ENCODE measurements at regions not wholly inside any gene's neighbourhood (a gene's known extent, or its start where the extent isn't known, plus 50 kb on each side); places are given as distances from the start of the nearest gene placed in this dataset.

- FAIRE-seq (no peak), DNase-seq (ENCODE audit: insufficient read length, low spot score) (no peak)
- TF ChIP-seq POU2F2 (IDR thresholded peaks at IDR 0.05; ENCODE audit: low read depth, low read length) (no peak), POLR2A (IDR thresholded peaks at IDR 0.05; ENCODE audit: low read depth, low read length) (no peak), SPI1 (IDR thresholded peaks at IDR 0.05; ENCODE audit: low read depth, low read length) (no peak), PAX5 (IDR thresholded peaks at IDR 0.05; ENCODE audit: insufficient read depth, low read length, severe bottlenecking) (no peak), TAF1 (IDR thresholded peaks at IDR 0.05; ENCODE audit: low read depth, low read length) (no peak)
These were observed 88.1 kb upstream of the NRP1 start for GRCh38 chr10:33422471-33423153.

- DNase-seq (ENCODE audit: insufficient read length, low spot score) (no peak), FAIRE-seq (no peak)
- TF ChIP-seq POU2F2 (IDR thresholded peaks at IDR 0.05; ENCODE audit: low read depth, low read length) (no peak), SPI1 (IDR thresholded peaks at IDR 0.05; ENCODE audit: low read depth, low read length) (no peak), PAX5 (IDR thresholded peaks at IDR 0.05; ENCODE audit: insufficient read depth, low read length, severe bottlenecking) (no peak), POLR2AphosphoS5 (IDR thresholded peaks at IDR 0.05; ENCODE audit: low read depth, low read length) (no peak), TAF1 (IDR thresholded peaks at IDR 0.05; ENCODE audit: low read depth, low read length) (no peak), POLR2A (IDR thresholded peaks at IDR 0.05; ENCODE audit: low read depth, low read length) (no peak)
These were observed 87.5 kb upstream of the NRP1 start for GRCh38 chr10:33421789-33422462.

GRCh38 chr10:33419311-33419710 is 84.8 kb upstream of the NRP1 start:
- no peak for TF ChIP-seq PAX5 (IDR thresholded peaks at IDR 0.05; ENCODE audit: insufficient read depth, low read length, severe bottlenecking)
- TF ChIP-seq SPI1 (IDR thresholded peaks at IDR 0.05; ENCODE audit: low read depth, low read length): no peak
- TF ChIP-seq TAF1 (IDR thresholded peaks at IDR 0.05; ENCODE audit: low read depth, low read length): no peak
- no peak for TF ChIP-seq POLR2A (IDR thresholded peaks at IDR 0.05; ENCODE audit: low read depth, low read length)
- no peak for TF ChIP-seq POU2F2 (IDR thresholded peaks at IDR 0.05; ENCODE audit: low read depth, low read length)
- no peak for TF ChIP-seq POLR2AphosphoS5 (IDR thresholded peaks at IDR 0.05; ENCODE audit: low read depth, low read length)
- DNase-seq (ENCODE audit: insufficient read length, low spot score): no peak

GRCh38 chr10:33418301-33418700 is 83.8 kb upstream of the NRP1 start:
- FAIRE-seq (no peak), DNase-seq (ENCODE audit: insufficient read length, low spot score) (no peak)
- TF ChIP-seq POU2F2 (IDR thresholded peaks at IDR 0.05; ENCODE audit: low read depth, low read length): no peak
- TF ChIP-seq PAX5 (IDR thresholded peaks at IDR 0.05; ENCODE audit: insufficient read depth, low read length, severe bottlenecking): no peak
- no peak for TF ChIP-seq TAF1 (IDR thresholded peaks at IDR 0.05; ENCODE audit: low read depth, low read length)
- TF ChIP-seq SPI1 (IDR thresholded peaks at IDR 0.05; ENCODE audit: low read depth, low read length): no peak
- no peak for TF ChIP-seq POLR2AphosphoS5 (IDR thresholded peaks at IDR 0.05; ENCODE audit: low read depth, low read length)
- TF ChIP-seq POLR2A (IDR thresholded peaks at IDR 0.05; ENCODE audit: low read depth, low read length): no peak

More at GRCh38 chr10:33419311-33419710, 84.8 kb upstream of the NRP1 start:
- FAIRE-seq: no peak

GRCh38 chr10:33416691-33417090 is 82.2 kb upstream of the NRP1 start:
- TF ChIP-seq POU2F2 (IDR thresholded peaks at IDR 0.05; ENCODE audit: low read depth, low read length) (no peak), SPI1 (IDR thresholded peaks at IDR 0.05; ENCODE audit: low read depth, low read length) (no peak)
- FAIRE-seq: no peak
- DNase-seq (ENCODE audit: insufficient read length, low spot score): no peak

- no peak for TF ChIP-seq POLR2AphosphoS5 (IDR thresholded peaks at IDR 0.05; ENCODE audit: low read depth, low read length)
- TF ChIP-seq SPI1 (IDR thresholded peaks at IDR 0.05; ENCODE audit: low read depth, low read length): no peak
- TF ChIP-seq POLR2A (IDR thresholded peaks at IDR 0.05; ENCODE audit: low read depth, low read length): no peak
- TF ChIP-seq POU2F2 (IDR thresholded peaks at IDR 0.05; ENCODE audit: low read depth, low read length): no peak
- TF ChIP-seq PAX5 (IDR thresholded peaks at IDR 0.05; ENCODE audit: insufficient read depth, low read length, severe bottlenecking): no peak
- no peak for TF ChIP-seq TAF1 (IDR thresholded peaks at IDR 0.05; ENCODE audit: low read depth, low read length)
- DNase-seq (ENCODE audit: insufficient read length, low spot score): no peak
- no peak for FAIRE-seq
These were observed 81.7 kb upstream of the NRP1 start for GRCh38 chr10:33416209-33416608.

- FAIRE-seq: no peak
- TF ChIP-seq SPI1 (IDR thresholded peaks at IDR 0.05; ENCODE audit: low read depth, low read length) (no peak), POU2F2 (IDR thresholded peaks at IDR 0.05; ENCODE audit: low read depth, low read length) (no peak), POLR2A (IDR thresholded peaks at IDR 0.05; ENCODE audit: low read depth, low read length) (no peak), POLR2AphosphoS5 (IDR thresholded peaks at IDR 0.05; ENCODE audit: low read depth, low read length) (no peak), TAF1 (IDR thresholded peaks at IDR 0.05; ENCODE audit: low read depth, low read length) (no peak), PAX5 (IDR thresholded peaks at IDR 0.05; ENCODE audit: insufficient read depth, low read length, severe bottlenecking) (no peak)
- no peak for DNase-seq (ENCODE audit: insufficient read length, low spot score)
These were observed 80.4 kb upstream of the NRP1 start for GRCh38 chr10:33414841-33415240.

GRCh38 chr10:33412653-33413361 is 78.3 kb upstream of the NRP1 start:
- FAIRE-seq: no peak
- no peak for DNase-seq (ENCODE audit: insufficient read length, low spot score)
- TF ChIP-seq POU2F2 (IDR thresholded peaks at IDR 0.05; ENCODE audit: low read depth, low read length): no peak
- TF ChIP-seq POLR2A (IDR thresholded peaks at IDR 0.05; ENCODE audit: low read depth, low read length): no peak
- no peak for TF ChIP-seq TAF1 (IDR thresholded peaks at IDR 0.05; ENCODE audit: low read depth, low read length)
- no peak for TF ChIP-seq PAX5 (IDR thresholded peaks at IDR 0.05; ENCODE audit: insufficient read depth, low read length, severe bottlenecking)
- no peak for TF ChIP-seq POLR2AphosphoS5 (IDR thresholded peaks at IDR 0.05; ENCODE audit: low read depth, low read length)
- no peak for TF ChIP-seq SPI1 (IDR thresholded peaks at IDR 0.05; ENCODE audit: low read depth, low read length)

GRCh38 chr10:33412241-33412640 is 77.8 kb upstream of the NRP1 start:
- FAIRE-seq (no peak), DNase-seq (ENCODE audit: insufficient read length, low spot score) (no peak)
- no peak for TF ChIP-seq SPI1 (IDR thresholded peaks at IDR 0.05; ENCODE audit: low read depth, low read length)
- TF ChIP-seq POU2F2 (IDR thresholded peaks at IDR 0.05; ENCODE audit: low read depth, low read length): no peak
- TF ChIP-seq POLR2AphosphoS5 (IDR thresholded peaks at IDR 0.05; ENCODE audit: low read depth, low read length): no peak
- no peak for TF ChIP-seq TAF1 (IDR thresholded peaks at IDR 0.05; ENCODE audit: low read depth, low read length)

All from GM12891 (cell line).